Muscle of leg (tissue), 3 donors: ENCODE measurements at regions not wholly inside any gene's neighbourhood (a gene's known extent, or its start where the extent isn't known, plus 50 kb on each side); places are given as distances from the start of the nearest gene placed in this dataset.

Source experiments
- DNase-seq: peaks from one replicate; pipeline ENCODE4 v3.0.0; 2013
- H3K27ac ChIP-seq: one replicate; pipeline ENCODE4 v1.5.1; 2013; ENCODE audit warnings: mild to moderate bottlenecking, low read length, control low read depth
- H3K27me3 ChIP-seq: one replicate; pipeline ENCODE4 v1.6.1; 2013; ENCODE audit warnings: low read length; ENCODE audit not compliant: control insufficient read depth, insufficient read depth
- H3K36me3 ChIP-seq: one replicate; pipeline ENCODE4 v1.6.1; 2013; ENCODE audit warnings: low read length; ENCODE audit not compliant: control insufficient read depth, insufficient read depth
- H3K4me1 ChIP-seq: one replicate; pipeline ENCODE4 v1.6.1; 2013; ENCODE audit warnings: low read length; ENCODE audit not compliant: control insufficient read depth, insufficient read depth
- H3K4me3 ChIP-seq: one replicate; pipeline ENCODE4 v1.5.1; 2013; ENCODE audit warnings: low read length, control low read depth
- H3K9me3 ChIP-seq: replicated peaks from 2 replicates; pipeline ENCODE4 v1.6.1; 2013; ENCODE audit warnings: low read depth, low read length; ENCODE audit not compliant: control insufficient read depth
- WGBS: methylation state at CpG from one replicate; pipeline ENCODE4 v1.1.5; 2013; ENCODE audit warnings: missing lambda C conversion rate; ENCODE audit not compliant: insufficient coverage; 5-methylcytosine and 5-hydroxymethylcytosine counted together

- WGBS: 51% methylated on average over 20 of the region's 22 CpGs
- peaks cover 29% of the 10 kb centered on the region for H3K27me3 ChIP-seq
- H3K27ac ChIP-seq: no peak overlapping the region
- no peak overlapping the region for H3K4me3 ChIP-seq
- no peaks in the 10 kb centered on the region for H3K4me1 ChIP-seq
- H3K9me3 ChIP-seq: no peaks in the 10 kb centered on the region
- no peaks in the 10 kb centered on the region for H3K36me3 ChIP-seq
- no peak for DNase-seq
Observed at GRCh38 chr16:86834451-86835035, 256.2 kb downstream of the FOXL1 start.

GRCh38 chr16:86835982-86836381 lies 257.6 kb downstream of the FOXL1 start:
- WGBS: 89% methylated on average over 5 of the region's 18 CpGs

DNA sequence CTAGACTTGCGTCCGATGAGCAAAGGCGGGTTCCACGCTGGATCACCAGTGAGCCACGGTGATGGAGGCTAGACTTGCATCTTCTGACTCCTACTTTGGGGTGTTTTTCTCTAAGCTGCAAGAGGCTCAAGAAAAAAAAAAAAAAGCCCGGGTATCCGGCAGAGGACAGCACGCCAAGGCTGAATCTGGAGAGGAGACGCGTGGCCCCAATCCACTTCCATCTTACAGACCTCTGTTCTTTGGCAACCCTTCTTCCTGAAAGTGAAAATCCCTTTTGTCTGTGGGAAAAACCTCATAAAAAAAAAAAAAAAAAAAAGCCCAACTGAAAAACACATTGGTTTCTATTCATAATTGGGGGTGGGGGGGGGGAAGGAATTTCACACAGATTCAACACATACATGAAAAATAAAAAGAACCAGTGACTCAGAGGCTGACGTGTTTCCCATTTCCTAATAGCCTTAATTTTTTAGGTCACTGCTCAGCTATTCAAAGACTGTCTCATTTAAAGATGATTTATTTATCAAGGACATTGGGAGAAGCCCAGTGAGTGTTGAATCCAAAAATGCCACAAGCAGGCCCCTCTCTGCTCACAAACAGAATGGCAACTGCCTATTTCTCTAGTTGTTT lies 258.3 kb downstream of the FOXL1 start:
- Histone ChIP-seq H3K4me1 (no peaks in the 10 kb centered on the region), H3K36me3 (no peaks in the 10 kb centered on the region), H3K4me3 (no peak overlapping the region), H3K27me3 (peaks cover 21% of the 10 kb centered on the region), H3K9me3 (no peaks in the 10 kb centered on the region), H3K27ac (no peak overlapping the region)
- no peak for DNase-seq
- 93% methylated on average over 3 of the region's 11 CpGs for WGBS

More at GRCh38 chr16:86835982-86836381, 257.6 kb downstream of the FOXL1 start:
- DNase-seq: no peak
- H3K27ac ChIP-seq: no peak overlapping the region
- peaks cover 21% of the 10 kb centered on the region for H3K27me3 ChIP-seq
- no peak overlapping the region for H3K4me3 ChIP-seq
- no peaks in the 10 kb centered on the region for H3K9me3 ChIP-seq
- H3K36me3 ChIP-seq: no peaks in the 10 kb centered on the region
- no peaks in the 10 kb centered on the region for H3K4me1 ChIP-seq

DNA sequence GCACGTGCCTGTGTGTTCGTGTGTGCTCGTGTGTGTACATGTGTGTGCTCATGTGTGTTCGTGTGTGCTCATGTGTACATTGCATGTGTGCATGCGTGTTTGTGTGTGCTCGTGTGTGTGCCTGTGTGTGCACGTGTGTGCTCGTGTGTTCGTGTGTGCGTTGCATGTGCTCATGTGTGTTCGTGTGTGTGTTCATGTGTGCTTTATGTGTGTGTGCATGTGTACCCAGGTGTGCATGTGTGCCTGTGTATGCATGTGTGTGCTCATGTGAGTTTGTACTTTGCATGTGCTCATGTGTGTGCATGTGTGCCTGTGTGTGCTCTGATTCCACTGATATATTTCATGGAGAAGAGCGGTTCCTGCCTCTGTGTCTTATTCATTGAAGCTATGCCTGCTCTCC lies 265.5 kb downstream of the FOXL1 start:
- DNase-seq: no peak
- 100% methylated on average over 5 of the region's 12 CpGs for WGBS

DNA sequence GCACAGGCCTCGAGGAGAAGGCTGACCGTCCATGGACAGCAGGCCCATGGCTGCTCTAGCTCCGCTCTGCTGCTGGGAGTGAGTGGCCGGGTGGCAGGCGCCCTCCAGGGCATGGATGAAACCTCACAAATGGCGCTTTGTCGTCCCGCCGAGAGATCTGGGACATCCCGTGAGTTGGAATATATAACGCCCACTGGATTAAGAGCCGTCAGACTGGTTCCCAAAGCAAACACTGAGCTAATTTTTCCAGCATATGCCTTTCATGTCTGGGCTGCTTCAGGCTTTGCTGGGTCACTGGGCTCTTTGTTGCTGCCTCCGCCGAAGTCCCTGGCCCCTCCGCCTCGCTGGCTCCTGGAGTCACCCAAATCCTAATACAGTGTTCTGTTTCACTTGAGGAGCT lies 266.3 kb downstream of the FOXL1 start:
- DNase-seq: no peak
- H3K4me1 ChIP-seq: no peaks in the 10 kb centered on the region
- no peaks in the 10 kb centered on the region for H3K36me3 ChIP-seq
- H3K27me3 ChIP-seq: peaks cover 18% of the 10 kb centered on the region
- 84% methylated on average over 16 of the region's 16 CpGs for WGBS
- no peak overlapping the region for H3K27ac ChIP-seq
- no peak overlapping the region for H3K4me3 ChIP-seq
- no peaks in the 10 kb centered on the region for H3K9me3 ChIP-seq

More for the DNA sequence above, 265.5 kb downstream of the FOXL1 start:
- Histone ChIP-seq H3K4me3 (no peak overlapping the region), H3K36me3 (no peaks in the 10 kb centered on the region), H3K27ac (no peak overlapping the region), H3K9me3 (no peaks in the 10 kb centered on the region), H3K4me1 (no peaks in the 10 kb centered on the region), H3K27me3 (peaks cover 12% of the 10 kb centered on the region)

DNA sequence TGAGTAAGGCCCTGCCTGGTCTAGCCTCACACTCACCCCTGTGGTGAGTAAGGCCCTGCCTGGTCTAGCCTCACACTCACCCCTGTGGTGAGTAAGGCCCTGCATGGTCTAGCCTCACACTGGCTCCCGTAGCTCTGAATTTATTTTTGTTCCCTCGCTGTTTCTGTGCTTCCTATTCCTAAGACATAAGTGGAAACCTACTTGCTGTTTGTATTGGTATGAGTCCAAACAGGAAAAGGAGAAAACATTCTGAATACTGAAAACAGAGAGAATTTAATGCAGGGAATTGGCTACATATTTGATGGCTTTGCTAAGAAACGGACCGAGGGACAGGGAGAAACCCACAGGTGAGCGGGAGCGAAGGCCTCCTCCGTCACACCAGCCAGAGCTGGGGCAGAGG lies 267.8 kb downstream of the FOXL1 start:
- peak; percentile 33 for DNase-seq
- no peak overlapping the region for H3K27ac ChIP-seq
- WGBS: no CpG with 5 or more reads among the region's 7 CpGs
- H3K4me3 ChIP-seq: no peak overlapping the region
- H3K27me3 ChIP-seq: peaks cover 20% of the 10 kb centered on the region
- no peaks in the 10 kb centered on the region for H3K9me3 ChIP-seq
- H3K4me1 ChIP-seq: peaks cover 6% of the 10 kb centered on the region
- no peaks in the 10 kb centered on the region for H3K36me3 ChIP-seq

DNA sequence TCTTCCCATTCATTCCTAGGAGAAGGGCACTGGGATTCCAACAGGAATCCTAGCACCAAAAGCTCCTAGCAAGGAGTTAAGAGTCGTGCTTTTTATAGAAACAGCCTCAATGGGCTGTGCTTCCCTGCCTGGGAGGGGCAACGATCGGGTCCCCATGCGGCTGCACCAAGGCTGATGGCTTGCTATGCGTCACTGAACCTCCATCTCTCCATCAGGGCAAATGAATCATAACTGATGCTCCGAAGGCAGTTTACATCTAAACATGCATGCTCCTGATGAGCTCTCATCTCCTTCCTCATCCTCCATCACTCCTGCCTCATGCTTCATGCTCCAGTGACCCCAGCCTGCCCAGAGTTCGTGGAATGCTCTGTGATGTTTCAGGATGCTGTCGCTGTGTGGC lies 270.5 kb downstream of the FOXL1 start:
- Histone ChIP-seq H3K27ac (no peak overlapping the region), H3K27me3 (peaks cover 20% of the 10 kb centered on the region), H3K4me1 (peaks cover 10% of the 10 kb centered on the region), H3K4me3 (no peak overlapping the region), H3K9me3 (no peaks in the 10 kb centered on the region), H3K36me3 (no peaks in the 10 kb centered on the region)
- no peak for DNase-seq
- 59% methylated on average over 8 of the region's 8 CpGs for WGBS

DNA sequence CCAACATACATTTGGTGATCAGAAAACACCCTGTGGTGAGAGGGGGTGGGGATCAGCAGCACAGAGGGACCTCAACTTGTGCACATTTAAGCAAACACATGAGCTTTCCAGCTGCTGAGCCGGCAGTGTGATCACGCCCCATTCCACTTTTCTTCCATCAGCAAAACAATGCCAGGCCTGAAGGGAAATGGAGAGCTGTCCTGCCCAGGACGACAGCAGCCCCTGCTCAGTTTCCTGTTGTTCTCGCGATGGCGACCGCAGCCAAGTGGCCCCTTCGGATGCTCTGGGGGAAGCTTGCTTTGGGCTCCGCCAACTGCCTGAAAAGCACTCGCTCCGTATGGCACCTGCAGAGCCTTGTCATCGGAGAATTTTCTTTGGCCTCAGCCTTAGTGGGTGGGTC lies 272.3 kb downstream of the FOXL1 start:
- H3K9me3 ChIP-seq: no peaks in the 10 kb centered on the region
- H3K4me1 ChIP-seq: peaks cover 17% of the 10 kb centered on the region
- no peak overlapping the region for H3K4me3 ChIP-seq
- no peaks in the 10 kb centered on the region for H3K36me3 ChIP-seq
- peaks cover 21% of the 10 kb centered on the region for H3K27me3 ChIP-seq
- WGBS: 50% methylated on average over 11 of the region's 12 CpGs
- no peak for DNase-seq
- no peak overlapping the region for H3K27ac ChIP-seq

DNA sequence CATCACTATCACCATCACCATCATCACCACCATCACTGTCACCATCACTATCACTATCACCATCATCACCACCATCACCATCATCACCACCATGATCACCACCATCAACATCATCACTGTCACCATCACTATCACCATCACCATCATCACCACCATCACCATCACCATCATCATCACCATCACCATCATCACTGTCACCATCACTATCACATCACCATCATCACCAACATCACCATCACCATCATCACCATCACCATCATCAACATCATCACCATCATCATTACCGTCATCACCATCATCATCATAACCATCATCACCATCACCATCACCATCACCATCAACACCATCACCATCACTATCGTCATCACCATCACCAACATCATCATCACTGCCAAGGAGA lies 273.8 kb downstream of the FOXL1 start:
- no peak overlapping the region for H3K4me3 ChIP-seq
- no peak overlapping the region for H3K27ac ChIP-seq
- peaks cover 21% of the 10 kb centered on the region for H3K4me1 ChIP-seq
- no peaks in the 10 kb centered on the region for H3K9me3 ChIP-seq
- DNase-seq: no peak
- no CpG with 5 or more reads among the region's 2 CpGs for WGBS
- peaks cover 32% of the 10 kb centered on the region for H3K27me3 ChIP-seq
- no peaks in the 10 kb centered on the region for H3K36me3 ChIP-seq

DNA sequence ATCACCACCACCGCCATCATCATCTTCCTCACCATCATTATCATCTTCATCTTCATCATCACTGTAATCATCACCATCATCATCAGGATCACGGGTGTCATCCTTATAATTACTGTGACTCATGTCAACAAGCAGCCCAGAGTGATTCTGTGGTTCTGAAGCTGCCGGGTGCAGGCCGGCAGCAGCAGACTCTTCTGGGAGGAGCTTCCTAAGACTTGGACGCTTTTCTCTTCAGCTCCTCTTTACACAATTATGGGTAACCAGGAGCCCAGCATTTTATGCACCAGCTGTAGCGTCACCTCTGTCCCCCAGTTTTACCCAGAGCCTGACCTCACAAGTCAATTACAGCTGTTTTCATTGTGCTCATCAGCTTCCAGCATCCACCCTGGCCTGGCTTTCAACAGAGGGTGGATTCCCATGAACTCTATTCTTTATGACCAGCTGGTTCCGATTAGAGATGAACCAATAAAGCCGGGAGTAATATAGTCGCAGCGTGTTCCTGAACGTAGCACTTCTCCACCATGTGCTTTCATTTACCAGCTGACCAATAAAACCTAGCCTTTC lies 275.8 kb downstream of the FOXL1 start:
- WGBS: 20% methylated on average over 9 of the region's 11 CpGs

More for the DNA sequence above, 275.8 kb downstream of the FOXL1 start:
- Histone ChIP-seq H3K36me3 (no peaks in the 10 kb centered on the region), H3K27me3 (peaks cover 19% of the 10 kb centered on the region), H3K9me3 (no peaks in the 10 kb centered on the region), H3K27ac (peak overlapping the region; percentile 65), H3K4me3 (no peak overlapping the region), H3K4me1 (peaks cover 27% of the 10 kb centered on the region)
- DNase-seq: peak; percentile 94
